H1 (cell line): ENCODE measurements at regions not wholly inside any gene's neighbourhood (a gene's known extent, or its start where the extent isn't known, plus 50 kb on each side); places are given as distances from the start of the nearest gene placed in this dataset.

Source experiments
- CTCF ChIA-PET: fragments of 300-600 bp; sonication (Branson Sonifier 250); formaldehyde crosslinking; loops from one replicate; lab custom pipeline; 2021; ENCODE audit not compliant: partially characterized antibody; lab: Charles Lee
- POLR2A ChIA-PET: fragments of 300-600 bp; sonication (Branson Sonifier 250); formaldehyde crosslinking; loops from one replicate; lab custom pipeline; 2021; ENCODE audit warnings: inconsistent platforms; ENCODE audit not compliant: partially characterized antibody; lab: Charles Lee
- DNase-seq, 2 experiments: peaks; one replicate each; pipeline versions ENCODE4 v3.0.0 to v3.0.0-alpha.2; 2010 to 2022; ENCODE audit warnings: low spot score in 2 of 2, low read depth in 1 of 2, mixed read lengths in 1 of 2
- FAIRE-seq: peaks from 2 replicates; lab custom pipeline; 2011; peaks lifted over from hg19 to GRCh38; lab: Jason Lieb, UNC
- H2AFZ ChIP-seq: 2 replicates; pipeline ENCODE4 v1.8.1; 2012; ENCODE audit warnings: low read length, inconsistent platforms
- H2AK5ac ChIP-seq: 2 replicates; pipeline ENCODE4 v1.6.1; 2013; ENCODE audit warnings: low read depth, low read length
- H2BK120ac ChIP-seq: replicated peaks from 2 replicates; pipeline ENCODE3; 2013; ENCODE audit warnings: low read depth, low read length, inconsistent platforms
- H2BK12ac ChIP-seq: 2 replicates; pipeline ENCODE4 v1.6.1; 2013; ENCODE audit warnings: low read depth, low read length
- H2BK15ac ChIP-seq: 2 replicates; pipeline ENCODE4 v1.6.1; 2013; ENCODE audit warnings: low read length
- H2BK20ac ChIP-seq: 2 replicates; pipeline ENCODE4 v1.6.1; 2013; ENCODE audit warnings: low read length
- H2BK5ac ChIP-seq: 2 replicates; pipeline ENCODE4 v1.6.1; 2013; ENCODE audit warnings: low read depth, low read length
- H3K14ac ChIP-seq: 2 replicates; pipeline ENCODE4 v1.6.1; 2013; ENCODE audit warnings: inconsistent platforms; ENCODE audit not compliant: insufficient read length
- H3K18ac ChIP-seq: 2 replicates; pipeline ENCODE4 v1.6.1; 2013; ENCODE audit warnings: low read length; ENCODE audit errors: extremely low read depth
- H3K23ac ChIP-seq: 2 replicates; pipeline ENCODE4 v1.6.1; 2013; ENCODE audit warnings: inconsistent platforms; ENCODE audit not compliant: insufficient read length
- H3K23me2 ChIP-seq: 2 replicates; pipeline ENCODE4 v1.6.1; 2013; ENCODE audit warnings: low read depth, low read length
- H3K27ac ChIP-seq: 2 replicates; pipeline ENCODE4 v1.6.1; 2011; ENCODE audit warnings: low read depth, low read length, inconsistent platforms
- H3K27me3 ChIP-seq, 4 experiments: replicated peaks in 1 of 4; 1 replicate in 1 of 4; 2 replicates in 3 of 4; pipeline versions ENCODE4 v1.6.1 to v1.8.1; 2011 to 2013; ENCODE audit warnings: low read length in 3 of 4, mild to moderate bottlenecking in 3 of 4, inconsistent platforms in 2 of 4, mixed read lengths in 2 of 4, moderate library complexity in 1 of 4; ENCODE audit not compliant: control insufficient read depth in 3 of 4, insufficient read depth in 3 of 4; ENCODE audit errors: extremely low read depth in 1 of 4
- H3K36me3 ChIP-seq, 4 experiments: 2 replicates each; pipeline versions ENCODE4 v1.6.1 to v1.8.1; 2011 to 2013; ENCODE audit warnings: mild to moderate bottlenecking in 4 of 4, low read length in 3 of 4, moderate library complexity in 2 of 4, control low read depth in 1 of 4, inconsistent platforms in 1 of 4; ENCODE audit not compliant: insufficient read depth in 4 of 4, control insufficient read depth in 2 of 4
- H3K4ac ChIP-seq: replicated peaks from 2 replicates; pipeline ENCODE3; 2013; ENCODE audit warnings: low read length, low read depth, mixed read lengths, inconsistent platforms; ENCODE audit not compliant: insufficient read length
- H3K4me1 ChIP-seq, 4 experiments: replicated peaks in 1 of 4; 1 replicate in 1 of 4; 2 replicates in 3 of 4; pipeline versions ENCODE4 v1.6.1 to v1.8.1; 2011 to 2013; ENCODE audit warnings: low read length in 3 of 4, inconsistent platforms in 2 of 4, mixed read lengths in 1 of 4; ENCODE audit not compliant: insufficient read depth in 4 of 4, control insufficient read depth in 3 of 4
- H3K4me2 ChIP-seq, 2 experiments: 2 replicates each; pipeline versions ENCODE4 v1.6.1 to v1.8.1; 2011 to 2013; ENCODE audit warnings: low read depth in 2 of 2, low read length in 2 of 2, control low read depth in 1 of 2, inconsistent platforms in 1 of 2, mild to moderate bottlenecking in 1 of 2; ENCODE audit not compliant: insufficient read depth in 1 of 2
- H3K4me3 ChIP-seq, 4 experiments: fragments of 200-600, 300-600 bp in 1 of 4; sonication (generic), shearing (Covaris generic), sonication (Bioruptor Twin) in 1 of 4; 2 replicates each; pipeline versions ENCODE4 v1.5.1 to v1.8.1; 2011 to 2016; ENCODE audit warnings: low read length in 4 of 4, low read depth in 3 of 4, control low read depth in 2 of 4, inconsistent platforms in 2 of 4, mild to moderate bottlenecking in 2 of 4, mixed read lengths in 1 of 4, moderate library complexity in 1 of 4; ENCODE audit not compliant: insufficient read depth in 2 of 4; ENCODE audit errors: extremely low read depth in 1 of 4
- H3K56ac ChIP-seq: replicated peaks from 2 replicates; pipeline ENCODE3; 2013; ENCODE audit warnings: low read depth, mild to moderate bottlenecking, mixed read lengths, low read length, inconsistent platforms; ENCODE audit not compliant: insufficient read length
- H3K79me1 ChIP-seq: 2 replicates; pipeline ENCODE4 v1.6.1; 2013; ENCODE audit warnings: low read depth, low read length, control low read depth
- H3K79me2 ChIP-seq, 2 experiments: 2 replicates each; pipeline versions ENCODE4 v1.6.1 to v1.8.1; 2012 to 2013; ENCODE audit warnings: low read length in 2 of 2, mild to moderate bottlenecking in 2 of 2, inconsistent platforms in 1 of 2; ENCODE audit not compliant: insufficient read depth in 2 of 2, control insufficient read depth in 1 of 2
- H3K9ac ChIP-seq, 4 experiments: replicated peaks in 1 of 4; 1 replicate in 1 of 4; 2 replicates in 3 of 4; pipeline versions ENCODE4 v1.6.1 to v1.8.1; 2011 to 2013; ENCODE audit warnings: low read depth in 3 of 4, low read length in 3 of 4, control low read depth in 2 of 4, mild to moderate bottlenecking in 2 of 4, moderate library complexity in 2 of 4, inconsistent platforms in 1 of 4; ENCODE audit errors: extremely low read depth in 1 of 4
- H3K9me3 ChIP-seq, 2 experiments: 2 replicates each; pipeline versions ENCODE4 v1.6.1 to v1.8.1; 2012 to 2013; ENCODE audit warnings: mild to moderate bottlenecking in 2 of 2, moderate library complexity in 2 of 2, control low read depth in 1 of 2, inconsistent platforms in 1 of 2, low read depth in 1 of 2, low read length in 1 of 2, mixed read lengths in 1 of 2; ENCODE audit not compliant: insufficient read depth in 2 of 2
- H4K20me1 ChIP-seq, 2 experiments: replicated peaks in 1 of 2; 2 replicates each; pipeline versions ENCODE3 to v1.8.1; 2011 to 2013; ENCODE audit warnings: inconsistent platforms in 2 of 2, low read length in 2 of 2, mild to moderate bottlenecking in 1 of 2; ENCODE audit not compliant: insufficient read depth in 2 of 2, control insufficient read depth in 1 of 2
- H4K5ac ChIP-seq: 2 replicates; pipeline ENCODE4 v1.6.1; 2013; ENCODE audit warnings: low read length, low read depth, mixed read lengths, inconsistent platforms; ENCODE audit not compliant: insufficient read length
- H4K8ac ChIP-seq: 2 replicates; pipeline ENCODE4 v1.8.0; 2013; ENCODE audit warnings: mild to moderate bottlenecking, moderate library complexity, low read length, inconsistent platforms; ENCODE audit not compliant: insufficient read depth; ENCODE audit errors: extremely low read depth
- H4K91ac ChIP-seq: replicated peaks from 2 replicates; pipeline ENCODE3; 2013; ENCODE audit warnings: low read length, mixed read lengths, inconsistent platforms; ENCODE audit not compliant: insufficient read length
- CBX5 ChIP-seq: fragments of 300-800, 300-1000 bp; sonication (generic); IDR thresholded peaks from 2 replicates; pipeline ENCODE4 v1.7.1; 2016; ENCODE audit warnings: antibody characterized with exemption, low read length, low read depth
- CBX8 ChIP-seq: fragments of 300-800, 300-1000 bp; sonication (generic); IDR thresholded peaks from 2 replicates; pipeline ENCODE4 v1.7.1; 2016; ENCODE audit warnings: low read depth, low read length, borderline replicate concordance
- CTCF ChIP-seq, 3 experiments: IDR thresholded peaks; 1 replicate in 2 of 3; 2 replicates in 1 of 3; pipeline versions ENCODE4 v1.5.1 to v1.6.1; 2011; ENCODE audit warnings: low read length in 3 of 3, mild to moderate bottlenecking in 3 of 3, inconsistent platforms in 2 of 3, low read depth in 1 of 3, moderate library complexity in 1 of 3; ENCODE audit not compliant: insufficient read depth in 1 of 3; ENCODE audit errors: control extremely low read depth in 1 of 3
- GABPA ChIP-seq: IDR thresholded peaks from 2 replicates; pipeline ENCODE4 v1.6.1; 2011; ENCODE audit warnings: mild to moderate bottlenecking, low read length, moderate library complexity, borderline replicate concordance; ENCODE audit not compliant: insufficient read depth
- PHF8 ChIP-seq: fragments of 200-600 bp; sonication (generic); conservative IDR thresholded peaks from 2 replicates; pipeline ENCODE4 v1.7.1; 2012; ENCODE audit warnings: low read depth, mild to moderate bottlenecking, inconsistent platforms, low read length, moderate library complexity
- WGBS, 2 experiments: shearing (Covaris generic) in 1 of 2; methylation state at CpG; one replicate each; pipeline versions ENCODE4 v1.1.6 to v1.1.7; 2013 to 2015; ENCODE audit warnings: low lambda C conversion rate in 2 of 2, mixed read lengths in 2 of 2, inconsistent platforms in 1 of 2, low coverage in 1 of 2, missing lambda C conversion rate in 1 of 2; ENCODE audit not compliant: insufficient replicate concordance in 2 of 2, insufficient coverage in 1 of 2, insufficient read length in 1 of 2; ENCODE audit errors: extremely low coverage in 1 of 2, missing lambda C conversion rate in 1 of 2; 5-methylcytosine and 5-hydroxymethylcytosine counted together

- no peaks in the 10 kb centered on the region for H3K23me2 ChIP-seq
- H4K5ac ChIP-seq = no peak overlapping the region
Observed at GRCh38 chr10:131022369-131022768, 289.2 kb downstream of the TCERG1L start.

More at GRCh38 chr10:131022369-131022768, 289.2 kb downstream of the TCERG1L start:
- 0 out of 2 replicates have a peak overlapping the region, but pooled peaks have one; percentile 17 for H3K18ac ChIP-seq
- H3K27me3 ChIP-seq = no peaks in the 10 kb centered on the region
- no peak overlapping the region for H3K14ac ChIP-seq
- CTCF ChIA-PET = interaction anchor here (0.6 kb wide), 1 partner anchor 26 kb away, joined by 3 read pairs; no protein-coding TSS in a partner anchor
- peak overlapping the region; percentile 83; the same call in 1 of the 2 replicates for H2BK20ac ChIP-seq
- H3K27ac ChIP-seq = no peak overlapping the region
- no peak overlapping the region for H2BK5ac ChIP-seq
- no peak overlapping the region for H2AFZ ChIP-seq
- H2BK120ac ChIP-seq = no peak overlapping the region
- no peak overlapping the region for H3K4me3 ChIP-seq
- H3K9ac ChIP-seq = no peak overlapping the region
- no peaks in the 10 kb centered on the region for H4K20me1 ChIP-seq
- H3K23ac ChIP-seq = no peak overlapping the region
- DNase-seq (no peak), FAIRE-seq (no peak)
- 0 out of 2 replicates have a peak overlapping the region, but pooled peaks have one; percentile 24 for H2AK5ac ChIP-seq
- H4K91ac ChIP-seq = peak overlapping the region; percentile 49
- H3K79me1 ChIP-seq = no peaks in the 10 kb centered on the region
- WGBS, 2 experiments = 91% methylated on average over 10 of the region's 10 CpGs; no CpG with 5 or more reads in 1 of the 2 experiments
- peak overlapping the region; percentile 95 for H2BK15ac ChIP-seq
- POLR2A ChIA-PET = no interaction called here
- no peaks in the 10 kb centered on the region for H3K9me3 ChIP-seq
- H3K56ac ChIP-seq = no peak overlapping the region
- TF ChIP-seq GABPA = no peak
- TF ChIP-seq CTCF (IDR thresholded peaks at IDR 0.05; ENCODE audit: control extremely low read depth in 1 of 3, insufficient read depth in 1 of 3, low read depth in 1 of 3, low read length in 3 of 3) = peak in 1 of 3 experiments; percentile 0; a peak in 1 of 4 replicates
- TF ChIP-seq CBX8 = no peak
- no peak for TF ChIP-seq PHF8
- TF ChIP-seq CBX5 = no peak
- peak overlapping the region; percentile 45 for H3K4ac ChIP-seq
- H2BK12ac ChIP-seq = peak overlapping the region; percentile 77; the same call in 1 of the 2 replicates
- H3K4me2 ChIP-seq = no peak overlapping the region
- no peak overlapping the region for H4K8ac ChIP-seq
- H3K36me3 ChIP-seq = no peaks in the 10 kb centered on the region
- peaks cover 0 to 2% (median 0%) of the 10 kb centered on the region in 4 experiments; a peak in 1 of 7 replicates for H3K4me1 ChIP-seq
- no peaks in the 10 kb centered on the region for H3K79me2 ChIP-seq
